RWPE2 (cell line): ENCODE measurements at regions not wholly inside any gene's neighbourhood (a gene's known extent, or its start where the extent isn't known, plus 50 kb on each side); places are given as distances from the start of the nearest gene placed in this dataset.

Experiments
- ATAC-seq: fragments of 200-7000 bp; cut with Tn5 transposase; 3 replicates; pipeline ENCODE4 v1.9.1; 2021; ENCODE audit warnings: low read depth
- DNase-seq: peaks from one replicate; pipeline ENCODE4 v3.0.0-alpha.2; 2020; ENCODE audit warnings: low spot score
- H3K27ac ChIP-seq: fragments of 450-650 bp; 2 replicates; pipeline ENCODE4 v1.5.1; 2017; ENCODE audit warnings: mild to moderate bottlenecking; ENCODE audit not compliant: poor library complexity, severe bottlenecking
- H3K27me3 ChIP-seq: fragments of 250-450 bp; sonication (Bioruptor Pico); 2 replicates; pipeline ENCODE4 v1.5.1; 2021; ENCODE audit warnings: mild to moderate bottlenecking, moderate library complexity; ENCODE audit not compliant: insufficient read depth, poor library complexity, severe bottlenecking
- H3K36me3 ChIP-seq: fragments of 250-450 bp; sonication (Bioruptor Pico); 2 replicates; pipeline ENCODE4 v1.5.1; 2020; ENCODE audit warnings: low read depth, mild to moderate bottlenecking, moderate library complexity
- H3K4me1 ChIP-seq: fragments of 250-450 bp; sonication (Bioruptor Pico); 2 replicates; pipeline ENCODE4 v1.5.1; 2021; ENCODE audit warnings: mild to moderate bottlenecking, moderate library complexity; ENCODE audit not compliant: insufficient read depth, poor library complexity, severe bottlenecking
- H3K4me3 ChIP-seq: fragments of 250-450 bp; sonication (Bioruptor Pico); 2 replicates; pipeline ENCODE4 v1.5.1; 2021; ENCODE audit warnings: mild to moderate bottlenecking, moderate library complexity; ENCODE audit not compliant: severe bottlenecking
- H3K9me3 ChIP-seq: fragments of 250-450 bp; sonication (Bioruptor Pico); 2 replicates; pipeline ENCODE4 v1.5.1; 2021; ENCODE audit warnings: mild to moderate bottlenecking, moderate library complexity; ENCODE audit not compliant: severe bottlenecking
- CTCF ChIP-seq: fragments of 450-650 bp; IDR thresholded peaks from one replicate; pipeline ENCODE4 v1.5.1; 2017; ENCODE audit warnings: mild to moderate bottlenecking, moderate library complexity; ENCODE audit not compliant: poor library complexity, severe bottlenecking

GRCh38 chr4:164412246-164412645 lies 341.7 kb upstream of the SMIM31 start:
- Histone ChIP-seq H3K27me3 (no peaks in the 10 kb centered on the region), H3K27ac (no peak overlapping the region), H3K4me3 (no peak overlapping the region), H3K36me3 (no peaks in the 10 kb centered on the region), H3K9me3 (no peaks in the 10 kb centered on the region), H3K4me1 (no peaks in the 10 kb centered on the region)
- ATAC-seq (no peak), DNase-seq (no peak)
- TF ChIP-seq CTCF = no peak

- ATAC-seq = no peak
- H3K27ac ChIP-seq = no peak overlapping the region
- H3K36me3 ChIP-seq = no peaks in the 10 kb centered on the region
- no peaks in the 10 kb centered on the region for H3K9me3 ChIP-seq
- no peak for TF ChIP-seq CTCF
- H3K4me3 ChIP-seq = no peak overlapping the region
- H3K4me1 ChIP-seq = no peaks in the 10 kb centered on the region
- DNase-seq = no peak
- H3K27me3 ChIP-seq = no peaks in the 10 kb centered on the region
Observed at GRCh38 chr4:164413743-164414142, 340.2 kb upstream of the SMIM31 start.

GRCh38 chr4:164423819-164424218 lies 330.1 kb upstream of the SMIM31 start:
- Histone ChIP-seq H3K9me3 (no peaks in the 10 kb centered on the region), H3K27ac (no peak overlapping the region), H3K4me3 (no peak overlapping the region), H3K27me3 (no peaks in the 10 kb centered on the region), H3K36me3 (no peaks in the 10 kb centered on the region), H3K4me1 (no peaks in the 10 kb centered on the region)
- DNase-seq (no peak), ATAC-seq (no peak)
- no peak for TF ChIP-seq CTCF

GRCh38 chr4:164424846-164425245 lies 329.1 kb upstream of the SMIM31 start:
- Histone ChIP-seq H3K27me3 (no peaks in the 10 kb centered on the region), H3K36me3 (no peaks in the 10 kb centered on the region), H3K27ac (no peak overlapping the region), H3K4me1 (no peaks in the 10 kb centered on the region), H3K4me3 (no peak overlapping the region), H3K9me3 (no peaks in the 10 kb centered on the region)
- ATAC-seq = no peak
- DNase-seq = no peak
- no peak for TF ChIP-seq CTCF

- H3K4me3 ChIP-seq = no peak overlapping the region
- H3K27ac ChIP-seq = no peak overlapping the region
- H3K27me3 ChIP-seq = no peaks in the 10 kb centered on the region
- H3K4me1 ChIP-seq = no peaks in the 10 kb centered on the region
- no peak for TF ChIP-seq CTCF
- H3K36me3 ChIP-seq = no peaks in the 10 kb centered on the region
- no peaks in the 10 kb centered on the region for H3K9me3 ChIP-seq
- DNase-seq (no peak), ATAC-seq (no peak)
Observed at GRCh38 chr4:164428561-164428960, 325.4 kb upstream of the SMIM31 start.
